Astrocyte (in vitro differentiated cells and primary cell): ENCODE measurements at regions not wholly inside any gene's neighbourhood (a gene's known extent, or its start where the extent isn't known, plus 50 kb on each side); places are given as distances from the start of the nearest gene placed in this dataset.

Source experiments
- CTCF ChIP-seq: IDR thresholded peaks from 2 replicates; pipeline ENCODE4 v1.5.1; 2011; ENCODE audit warnings: low read depth, mild to moderate bottlenecking, inconsistent platforms, low read length, moderate library complexity; ENCODE audit not compliant: insufficient read depth
- EZH2 ChIP-seq: IDR thresholded peaks from 2 replicates; pipeline ENCODE4 v1.6.1; 2012; ENCODE audit warnings: mild to moderate bottlenecking, low read length, inconsistent platforms; ENCODE audit not compliant: insufficient read depth

GRCh38 chr16:73215678-73216377 is 167.9 kb upstream of the ZFHX3 start:
- no peak for TF ChIP-seq CTCF
- no peak for TF ChIP-seq EZH2
